Testis (tissue), 2 donors: ENCODE measurements at regions not wholly inside any gene's neighbourhood (a gene's known extent, or its start where the extent isn't known, plus 50 kb on each side); places are given as distances from the start of the nearest gene placed in this dataset.

Experiments used
- POLR2A ChIP-seq: fragments of 450-650 bp; IDR thresholded peaks from one replicate; pipeline ENCODE4 v1.6.1; 2017; ENCODE audit warnings: antibody characterized with exemption, mild to moderate bottlenecking, moderate library complexity
- TF ChIP-seq, protein P1 (sequence below), 3 experiments: fragments of 450-650 bp in 2 of 3; fragments of 200-600 bp in 1 of 3; sonication (generic) in 1 of 3; IDR thresholded peaks; one replicate each; pipeline ENCODE4 v1.5.1; 2016 to 2019; ENCODE audit warnings: antibody characterized with exemption in 3 of 3, mild to moderate bottlenecking in 2 of 3, moderate library complexity in 1 of 3

DNA sequence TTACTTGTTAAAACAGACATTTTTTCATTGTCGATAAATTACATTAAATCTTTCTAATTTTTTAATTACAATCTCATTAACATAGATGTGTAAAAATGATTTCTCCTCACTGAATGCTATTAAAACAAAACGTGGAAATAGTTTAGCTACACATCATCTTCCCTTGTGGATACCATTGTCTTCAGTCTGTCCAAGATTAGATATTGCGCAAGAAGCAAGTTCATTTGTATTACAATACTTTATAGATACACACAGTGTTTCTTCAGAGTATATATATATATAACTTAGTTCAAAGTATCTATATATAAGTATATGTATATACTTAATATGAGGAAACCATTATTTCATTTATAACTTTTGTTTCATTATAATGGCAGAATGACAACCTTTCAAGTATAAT is 883.3 kb upstream of the CNTN5 start:
- TF ChIP-seq POLR2A = no peak
- TF ChIP-seq, protein P1, sequence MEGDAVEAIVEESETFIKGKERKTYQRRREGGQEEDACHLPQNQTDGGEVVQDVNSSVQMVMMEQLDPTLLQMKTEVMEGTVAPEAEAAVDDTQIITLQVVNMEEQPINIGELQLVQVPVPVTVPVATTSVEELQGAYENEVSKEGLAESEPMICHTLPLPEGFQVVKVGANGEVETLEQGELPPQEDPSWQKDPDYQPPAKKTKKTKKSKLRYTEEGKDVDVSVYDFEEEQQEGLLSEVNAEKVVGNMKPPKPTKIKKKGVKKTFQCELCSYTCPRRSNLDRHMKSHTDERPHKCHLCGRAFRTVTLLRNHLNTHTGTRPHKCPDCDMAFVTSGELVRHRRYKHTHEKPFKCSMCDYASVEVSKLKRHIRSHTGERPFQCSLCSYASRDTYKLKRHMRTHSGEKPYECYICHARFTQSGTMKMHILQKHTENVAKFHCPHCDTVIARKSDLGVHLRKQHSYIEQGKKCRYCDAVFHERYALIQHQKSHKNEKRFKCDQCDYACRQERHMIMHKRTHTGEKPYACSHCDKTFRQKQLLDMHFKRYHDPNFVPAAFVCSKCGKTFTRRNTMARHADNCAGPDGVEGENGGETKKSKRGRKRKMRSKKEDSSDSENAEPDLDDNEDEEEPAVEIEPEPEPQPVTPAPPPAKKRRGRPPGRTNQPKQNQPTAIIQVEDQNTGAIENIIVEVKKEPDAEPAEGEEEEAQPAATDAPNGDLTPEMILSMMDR (IDR thresholded peaks at IDR 0.05) = no peak
